ENCODE measurements at regions not wholly inside any gene's neighbourhood (a gene's known extent, or its start where the extent isn't known, plus 50 kb on each side); places are given as distances from the start of the nearest gene placed in this dataset.
A peak's percentile ranks its signal among the peaks of the same experiment; 100 is the strongest.

DNA sequence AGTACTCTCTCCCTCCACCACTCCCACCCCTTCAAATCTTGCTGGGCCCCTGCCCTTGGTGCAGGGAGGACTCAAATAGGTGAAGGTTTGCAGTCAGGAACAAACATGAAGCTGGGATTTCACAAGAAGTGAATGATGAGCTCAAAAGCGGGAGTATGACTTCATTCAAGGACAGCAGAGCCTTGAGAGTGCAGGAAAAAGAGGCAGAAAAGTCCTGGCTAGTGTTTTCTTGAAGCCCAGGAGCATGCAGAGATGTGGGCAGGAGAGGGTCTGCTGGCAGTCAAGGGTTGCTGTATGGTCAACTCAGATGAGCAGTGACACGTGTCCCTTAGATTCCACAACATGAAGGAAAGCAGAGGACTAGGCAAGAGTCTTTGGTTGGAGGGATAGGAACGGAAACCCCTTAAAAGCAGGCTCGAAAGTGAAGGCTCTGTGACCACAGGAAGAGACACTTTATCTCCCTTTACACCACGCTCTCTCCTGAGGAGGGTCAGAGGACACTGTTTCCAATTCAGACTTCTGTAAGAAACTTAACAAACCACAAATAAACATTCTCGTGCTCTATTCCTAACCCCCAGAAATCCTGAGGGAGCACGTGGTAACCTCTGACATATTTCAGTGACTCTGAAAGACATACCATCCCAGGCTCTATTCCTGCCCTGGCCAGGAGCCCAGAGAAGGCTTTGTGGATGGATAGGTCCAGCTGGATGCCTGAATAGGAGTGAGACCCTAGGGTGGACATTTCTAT lies 168.0 kb upstream of the NDN start:
- no peak overlapping the region for H3K4me3 ChIP-seq (ENCODE audit: low read depth, low read length)
- TF ChIP-seq CTCF (conservative IDR thresholded peaks at IDR 0.05; ENCODE audit: low read depth, low read length): no peak
- no peak for DNase-seq (ENCODE audit: low read depth)

- no peak for TF ChIP-seq CTCF (conservative IDR thresholded peaks at IDR 0.05; ENCODE audit: low read depth, low read length)
- no peak for DNase-seq (ENCODE audit: low read depth)
- no peak overlapping the region for H3K4me3 ChIP-seq (ENCODE audit: low read depth, low read length)
These were observed 168.8 kb upstream of the NDN start for GRCh38 chr15:23855947-23856346.

DNA sequence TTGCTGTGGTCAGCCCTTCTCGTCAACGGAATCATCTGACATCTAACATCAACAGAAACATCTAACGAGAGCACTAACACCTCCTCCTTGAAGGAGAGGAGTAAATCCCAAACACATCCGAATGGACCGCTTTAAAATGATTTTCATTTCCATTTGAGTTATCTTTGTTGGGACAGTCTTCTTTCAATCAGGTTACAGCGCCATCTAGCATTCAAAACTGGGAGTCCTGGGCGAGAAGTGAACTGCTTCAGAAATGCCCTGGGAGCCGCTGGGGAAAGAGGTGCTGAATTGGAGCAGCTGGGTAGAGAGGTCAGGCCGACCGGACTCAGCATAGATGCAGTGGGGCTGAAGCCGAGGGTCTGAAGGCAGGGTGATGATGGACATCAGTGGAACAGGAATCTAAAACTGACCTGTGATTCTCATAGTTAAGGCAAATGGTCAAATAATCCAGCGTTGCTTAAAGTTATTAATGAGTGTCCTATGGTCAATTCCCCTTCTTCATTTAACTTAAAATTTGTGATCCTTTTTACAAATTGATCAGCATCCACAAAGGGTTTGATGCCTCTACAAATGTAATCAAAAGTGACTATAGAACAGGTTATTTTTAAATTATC lies 170.0 kb upstream of the NDN start:
- no peak for DNase-seq (ENCODE audit: low read depth)
- peak; percentile 54 for TF ChIP-seq CTCF (conservative IDR thresholded peaks at IDR 0.05; ENCODE audit: low read depth, low read length)

DNA sequence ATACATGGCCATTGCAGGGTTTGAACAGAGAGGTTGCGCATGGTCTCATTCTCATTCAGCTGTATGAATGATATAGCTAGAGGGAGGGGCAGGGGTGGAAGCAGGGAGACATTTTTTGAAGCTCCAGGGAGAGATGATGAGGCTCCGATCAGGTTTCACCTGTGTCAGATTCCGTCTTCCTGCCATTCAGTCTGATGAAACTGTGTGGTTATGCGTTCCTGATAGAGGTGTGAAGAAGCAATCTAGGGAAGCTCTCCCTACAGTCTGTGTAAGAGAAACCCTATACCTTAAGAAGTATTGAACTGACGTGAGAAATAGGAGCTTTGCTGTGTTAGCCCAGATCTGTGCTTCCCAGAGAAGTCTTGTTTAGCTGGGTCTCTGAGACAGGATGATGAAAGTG lies 171.9 kb upstream of the NDN start:
- TF ChIP-seq CTCF (conservative IDR thresholded peaks at IDR 0.05; ENCODE audit: low read depth, low read length): no peak
- DNase-seq (ENCODE audit: low read depth): no peak
- H3K4me3 ChIP-seq (ENCODE audit: low read depth, low read length): no peak overlapping the region

More for the DNA sequence above, 170.0 kb upstream of the NDN start:
- no peak overlapping the region for H3K4me3 ChIP-seq (ENCODE audit: low read depth, low read length)

DNA sequence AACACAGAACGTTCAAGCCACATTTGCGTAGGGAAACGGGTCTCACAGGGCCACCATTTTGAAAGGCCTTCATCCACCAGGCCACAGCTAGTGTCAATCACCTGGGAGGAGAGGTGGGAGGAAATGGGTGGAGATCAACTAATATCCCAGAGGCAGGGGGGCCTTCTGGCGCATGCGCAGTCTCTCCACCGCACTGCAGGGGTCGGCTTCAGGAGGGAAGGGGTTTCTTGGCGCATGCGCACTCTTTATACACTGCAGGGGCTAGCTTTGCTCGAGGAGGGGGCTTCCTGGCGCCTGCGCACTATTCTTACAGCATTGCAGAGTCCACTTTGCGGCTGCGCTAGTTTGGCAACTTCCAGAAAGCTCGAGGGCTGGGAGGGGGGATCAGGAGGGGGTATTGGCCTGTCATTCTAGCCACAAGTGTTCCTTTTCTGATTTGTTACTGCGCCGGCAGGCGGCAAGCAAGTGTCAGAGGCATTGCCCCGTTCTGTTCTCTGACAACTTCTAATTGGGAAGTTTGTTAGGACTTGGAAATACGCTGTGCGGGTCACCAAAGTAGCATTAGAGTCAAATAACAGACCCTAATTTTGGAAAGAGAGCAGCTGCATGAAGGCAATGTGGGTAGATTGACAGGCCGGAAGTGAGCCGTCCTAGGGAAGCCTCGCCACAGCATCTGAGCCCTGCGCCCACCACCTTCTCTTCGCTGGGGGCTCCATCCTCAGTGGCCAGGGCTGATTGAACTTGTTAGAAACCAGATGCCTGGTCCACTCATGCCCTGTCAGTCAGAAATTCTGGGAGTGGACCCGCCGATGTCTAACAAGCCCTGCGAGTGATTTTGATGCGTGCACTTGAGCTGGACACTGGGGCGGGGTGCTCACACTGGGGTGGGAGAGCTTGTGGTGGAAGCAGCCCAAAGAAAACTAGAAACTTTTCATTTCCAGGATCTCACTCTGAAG lies 173.5 kb upstream of the NDN start:
- no peak for DNase-seq (ENCODE audit: low read depth)
- TF ChIP-seq CTCF (conservative IDR thresholded peaks at IDR 0.05; ENCODE audit: low read depth, low read length): no peak
- H3K4me3 ChIP-seq (ENCODE audit: low read depth, low read length): no peak overlapping the region

DNA sequence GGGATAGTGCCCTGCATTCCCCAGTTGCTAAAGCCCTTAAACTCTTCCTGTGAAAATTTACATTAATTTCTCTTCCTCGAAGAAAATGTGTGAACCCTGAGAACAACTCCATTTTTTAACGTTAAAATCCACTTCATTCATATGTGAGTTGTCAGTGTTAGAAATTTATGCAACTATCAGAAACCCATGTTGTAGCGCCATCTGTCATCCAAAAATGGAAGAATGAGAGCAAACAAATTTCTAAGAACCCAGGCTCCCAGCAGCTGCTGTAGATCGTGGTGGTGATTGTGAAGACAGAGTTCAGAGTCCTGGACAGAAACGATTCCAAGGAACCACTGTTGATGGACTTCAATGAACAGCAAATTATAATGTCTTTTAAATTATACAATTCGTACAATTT lies 179.7 kb upstream of the NDN start:
- peak; percentile 29 for TF ChIP-seq CTCF (conservative IDR thresholded peaks at IDR 0.05; ENCODE audit: low read depth, low read length)
- DNase-seq (ENCODE audit: low read depth): no peak
- H3K4me3 ChIP-seq (ENCODE audit: low read depth, low read length): no peak overlapping the region

All from epithelial cell of proximal tubule (primary cell).